ENCODE measurements at regions not wholly inside any gene's neighbourhood (a gene's known extent, or its start where the extent isn't known, plus 50 kb on each side); places are given as distances from the start of the nearest gene placed in this dataset.
"Not testable (repeated sequence)": the region's sequence is repeated elsewhere in the genome, so short reads cannot be mapped to it uniquely, and the experiment has no call there.

GRCh38 chr16:79838496-79839259 is 238.1 kb upstream of the MAF start:
- Mint-ChIP-seq H3K9me3 (peaks cover 0 to 2% (median 0%) of the 10 kb centered on the region in 6 donors), H3K27ac (no peak overlapping the region), H3K4me1 (no peaks in the 10 kb centered on the region), H3K4me3 (no peak overlapping the region), H3K27me3 (ENCODE audit: low read depth in 3 of 3) (peaks cover 0 to 3% (median 2%) of the 10 kb centered on the region in 3 donors), H3K36me3 (no peaks in the 10 kb centered on the region)
- DNase-seq: no peak

GRCh38 chr16:79836144-79836543 is 235.6 kb upstream of the MAF start:
- no peaks in the 10 kb centered on the region for H3K4me1 Mint-ChIP-seq
- no peak for DNase-seq
- no peaks in the 10 kb centered on the region for H3K36me3 Mint-ChIP-seq
- peaks cover 0 to 2% (median 0%) of the 10 kb centered on the region in 6 donors for H3K9me3 Mint-ChIP-seq
- H3K27ac Mint-ChIP-seq: no peak overlapping the region
- H3K4me3 Mint-ChIP-seq: no peak overlapping the region
- H3K27me3 Mint-ChIP-seq (ENCODE audit: low read depth in 3 of 3): peaks cover 2 to 5% (median 3%) of the 10 kb centered on the region in 3 donors

GRCh38 chr16:79835194-79835593 is 234.7 kb upstream of the MAF start:
- Mint-ChIP-seq H3K9me3 (peaks cover 0 to 2% (median 0%) of the 10 kb centered on the region in 6 donors), H3K36me3 (peaks cover 0 to 3% (median 0%) of the 10 kb centered on the region in 3 donors), H3K27ac (no peak overlapping the region), H3K4me1 (no peaks in the 10 kb centered on the region), H3K4me3 (no peak overlapping the region), H3K27me3 (ENCODE audit: low read depth in 3 of 3) (peaks cover 2 to 5% (median 3%) of the 10 kb centered on the region in 3 donors)
- DNase-seq: no peak

- H3K4me3 Mint-ChIP-seq: no peak overlapping the region
- no peak for DNase-seq
- H3K27me3 Mint-ChIP-seq (ENCODE audit: low read depth in 3 of 3): peaks cover 2 to 5% (median 3%) of the 10 kb centered on the region in 3 donors
- H3K27ac Mint-ChIP-seq: no peak overlapping the region
- peaks cover 0 to 2% (median 0%) of the 10 kb centered on the region in 6 donors for H3K9me3 Mint-ChIP-seq
- H3K36me3 Mint-ChIP-seq: peaks cover 0 to 3% (median 0%) of the 10 kb centered on the region in 3 donors
- no peaks in the 10 kb centered on the region for H3K4me1 Mint-ChIP-seq
Measured at GRCh38 chr16:79834720-79835119, 234.2 kb upstream of the MAF start.

- H3K4me1 Mint-ChIP-seq; H3K9me3 Mint-ChIP-seq; H3K4me3 Mint-ChIP-seq; H3K27ac Mint-ChIP-seq; DNase-seq; H3K27me3 Mint-ChIP-seq (ENCODE audit: low read depth in 3 of 3); H3K36me3 Mint-ChIP-seq: not testable (repeated sequence)
Measured at GRCh38 chr16:79834003-79834402, 233.5 kb upstream of the MAF start.

- H3K4me1 Mint-ChIP-seq: no peaks in the 10 kb centered on the region
- H3K27me3 Mint-ChIP-seq (ENCODE audit: low read depth in 3 of 3): peaks cover 4 to 6% (median 5%) of the 10 kb centered on the region in 3 donors
- peaks cover 0 to 2% (median 0%) of the 10 kb centered on the region in 6 donors for H3K9me3 Mint-ChIP-seq
- DNase-seq: no peak
- H3K36me3 Mint-ChIP-seq: peaks cover 0 to 3% (median 0%) of the 10 kb centered on the region in 3 donors
- no peak overlapping the region for H3K27ac Mint-ChIP-seq
- H3K4me3 Mint-ChIP-seq: no peak overlapping the region
Measured at GRCh38 chr16:79833559-79833958, 233.0 kb upstream of the MAF start.

GRCh38 chr16:79826732-79827475 is 226.4 kb upstream of the MAF start:
- H3K27me3 Mint-ChIP-seq (ENCODE audit: low read depth in 3 of 3): peaks cover 2 to 4% (median 3%) of the 10 kb centered on the region in 3 donors
- H3K4me3 Mint-ChIP-seq: no peak overlapping the region
- H3K9me3 Mint-ChIP-seq: no peaks in the 10 kb centered on the region
- H3K27ac Mint-ChIP-seq: no peak overlapping the region
- no peaks in the 10 kb centered on the region for H3K4me1 Mint-ChIP-seq
- DNase-seq: no peak
- H3K36me3 Mint-ChIP-seq: peaks cover 0 to 3% (median 0%) of the 10 kb centered on the region in 3 donors

- Mint-ChIP-seq H3K9me3 (no peaks in the 10 kb centered on the region), H3K27ac (no peak overlapping the region), H3K4me3 (no peak overlapping the region), H3K36me3 (no peaks in the 10 kb centered on the region), H3K27me3 (ENCODE audit: low read depth in 3 of 3) (peaks cover 0 to 6% (median 3%) of the 10 kb centered on the region in 3 donors), H3K4me1 (no peaks in the 10 kb centered on the region)
- DNase-seq: no peak
Measured at GRCh38 chr16:79825002-79825401, 224.5 kb upstream of the MAF start.

- Mint-ChIP-seq H3K27ac (no peak overlapping the region), H3K27me3 (ENCODE audit: low read depth in 3 of 3) (peaks cover 0 to 4% (median 0%) of the 10 kb centered on the region in 3 donors), H3K36me3 (no peaks in the 10 kb centered on the region), H3K4me3 (no peak overlapping the region), H3K9me3 (no peaks in the 10 kb centered on the region), H3K4me1 (no peaks in the 10 kb centered on the region)
- DNase-seq: no peak
Measured at GRCh38 chr16:79823639-79824038, 223.1 kb upstream of the MAF start.

GRCh38 chr16:79821911-79822310 is 221.4 kb upstream of the MAF start:
- Mint-ChIP-seq H3K27ac (no peak overlapping the region), H3K36me3 (no peaks in the 10 kb centered on the region), H3K4me3 (no peak overlapping the region), H3K4me1 (no peaks in the 10 kb centered on the region), H3K9me3 (no peaks in the 10 kb centered on the region), H3K27me3 (ENCODE audit: low read depth in 3 of 3) (peaks cover 0 to 4% (median 0%) of the 10 kb centered on the region in 3 donors)
- no peak for DNase-seq

- Mint-ChIP-seq H3K4me3 (no peak overlapping the region), H3K27ac (no peak overlapping the region), H3K4me1 (no peaks in the 10 kb centered on the region), H3K9me3 (peaks cover 0 to under 1% (median 0%) of the 10 kb centered on the region in 6 donors), H3K36me3 (no peaks in the 10 kb centered on the region), H3K27me3 (ENCODE audit: low read depth in 3 of 3) (peaks cover 0 to 7% (median 4%) of the 10 kb centered on the region in 3 donors)
- no peak for DNase-seq
Measured at GRCh38 chr16:79816081-79816497, 215.6 kb upstream of the MAF start.

GRCh38 chr16:79815049-79815448 is 214.5 kb upstream of the MAF start:
- DNase-seq: no peak
- no peaks in the 10 kb centered on the region for H3K4me1 Mint-ChIP-seq
- peaks cover 0 to 2% (median 0%) of the 10 kb centered on the region in 6 donors for H3K9me3 Mint-ChIP-seq
- H3K36me3 Mint-ChIP-seq: no peaks in the 10 kb centered on the region
- no peak overlapping the region for H3K4me3 Mint-ChIP-seq
- H3K27ac Mint-ChIP-seq: no peak overlapping the region
- H3K27me3 Mint-ChIP-seq (ENCODE audit: low read depth in 3 of 3): peaks cover 0 to 7% (median under 1%) of the 10 kb centered on the region in 3 donors

GRCh38 chr16:79814124-79814523 is 213.6 kb upstream of the MAF start:
- Mint-ChIP-seq H3K27ac (no peak overlapping the region), H3K27me3 (ENCODE audit: low read depth in 3 of 3) (peaks cover 0 to 7% (median under 1%) of the 10 kb centered on the region in 3 donors), H3K4me1 (no peaks in the 10 kb centered on the region), H3K4me3 (no peak overlapping the region), H3K36me3 (no peaks in the 10 kb centered on the region), H3K9me3 (peaks cover 0 to 2% (median 0%) of the 10 kb centered on the region in 6 donors)
- no peak for DNase-seq

GRCh38 chr16:79811541-79811940 is 211.0 kb upstream of the MAF start:
- no peak overlapping the region for H3K27ac Mint-ChIP-seq
- peaks cover 2 to 16% (median 4%) of the 10 kb centered on the region in 3 donors for H3K27me3 Mint-ChIP-seq (ENCODE audit: low read depth in 3 of 3)
- no peak overlapping the region for H3K4me3 Mint-ChIP-seq
- peaks cover 0 to 2% (median 0%) of the 10 kb centered on the region in 6 donors for H3K9me3 Mint-ChIP-seq
- no peaks in the 10 kb centered on the region for H3K4me1 Mint-ChIP-seq
- no peak for DNase-seq
- H3K36me3 Mint-ChIP-seq: no peaks in the 10 kb centered on the region
